HG03139 (cell line): ENCODE measurements at regions not wholly inside any gene's neighbourhood (a gene's known extent, or its start where the extent isn't known, plus 50 kb on each side); places are given as distances from the start of the nearest gene placed in this dataset.
"Not testable (repeated sequence)": the region's sequence is repeated elsewhere in the genome, so short reads cannot be mapped to it uniquely, and the experiment has no call there.

ENCODE experiments used
- ATAC-seq: cut with Tn5 transposase; IDR thresholded peaks from one replicate; pipeline ENCODE4 v1.9.1; 2021; ENCODE audit not compliant: unreplicated experiment

GRCh38 chr9:129439242-129439641 lies 181.7 kb downstream of the C9orf50 start:
- ATAC-seq, result no peak

DNA sequence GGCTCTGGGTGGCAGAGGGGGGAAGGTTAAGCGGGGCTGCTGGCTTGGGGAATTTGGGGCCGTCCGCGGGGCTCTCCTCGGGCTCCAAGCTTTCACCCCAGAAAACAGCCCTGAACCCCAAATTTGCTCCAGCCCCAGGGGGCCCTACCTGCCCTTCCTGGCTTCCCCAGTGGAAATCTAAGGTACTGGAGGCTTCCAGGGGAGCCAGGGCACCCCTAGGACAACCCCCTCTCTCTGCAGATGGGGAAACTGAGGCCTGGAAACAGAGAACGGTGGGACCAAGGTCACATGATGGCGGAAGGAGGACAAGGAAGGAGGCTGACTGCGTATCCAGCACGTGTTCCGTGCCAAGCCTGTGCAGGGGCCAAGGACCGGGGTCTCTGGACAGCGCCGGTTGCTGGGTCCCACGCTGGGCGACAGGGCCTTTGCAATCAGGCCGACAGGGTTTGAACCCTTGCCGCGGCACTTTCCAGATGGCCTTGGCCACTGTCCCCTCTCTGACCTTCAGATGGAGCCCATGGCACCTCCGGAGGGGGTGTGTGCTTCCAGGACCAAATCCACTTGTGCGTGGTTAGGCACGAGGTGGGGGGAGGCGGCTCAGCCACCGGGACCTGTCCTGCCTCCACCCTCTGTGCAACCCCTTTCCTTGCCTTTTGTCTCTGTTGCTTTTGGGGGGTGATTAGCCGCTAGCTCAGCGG lies 183.1 kb downstream of the C9orf50 start:
- ATAC-seq, result no peak

GRCh38 chr9:129436751-129437625 lies 183.9 kb downstream of the C9orf50 start:
- no peak for ATAC-seq

GRCh38 chr9:129435988-129436717 lies 184.7 kb downstream of the C9orf50 start:
- ATAC-seq, result no peak

DNA sequence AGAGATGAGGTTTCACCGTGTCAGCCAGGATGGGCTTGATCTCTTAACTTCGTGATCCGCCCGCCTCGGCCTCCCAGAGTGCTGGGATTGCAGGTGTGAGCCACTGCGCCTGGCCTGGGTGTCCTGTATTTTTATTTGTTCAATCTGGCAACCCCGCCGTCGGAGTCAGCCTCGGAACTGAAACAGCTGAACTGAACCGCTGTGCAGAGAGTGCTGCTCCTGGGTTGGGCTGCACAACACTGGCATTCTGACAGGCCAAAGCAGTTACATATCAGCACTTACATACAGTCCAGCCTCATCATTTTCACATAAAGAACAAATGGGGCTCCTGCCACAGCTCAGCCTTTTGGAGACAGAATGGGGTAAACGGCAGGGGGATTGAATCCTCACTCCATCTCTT lies 185.6 kb downstream of the C9orf50 start:
- no peak for ATAC-seq

DNA sequence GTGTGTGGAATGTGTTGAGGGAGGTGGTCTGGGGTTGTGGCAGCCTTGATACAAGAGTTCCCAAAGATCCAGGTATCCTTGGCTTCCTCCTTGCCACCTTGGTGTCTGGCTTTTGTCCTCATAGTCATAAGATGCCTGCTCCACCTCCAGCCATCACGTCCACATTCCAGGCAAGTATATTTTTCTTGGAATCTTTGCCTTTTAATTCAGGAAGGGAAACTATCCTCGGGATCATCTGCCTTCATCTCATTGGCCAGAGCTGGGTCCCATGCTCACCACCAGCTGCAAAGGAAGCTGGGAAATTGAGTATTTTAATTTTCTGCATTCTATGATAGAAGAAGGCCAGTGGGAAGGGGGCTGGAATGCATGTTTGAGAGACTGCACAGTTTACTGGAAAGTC lies 186.7 kb downstream of the C9orf50 start:
- ATAC-seq, result no peak

DNA sequence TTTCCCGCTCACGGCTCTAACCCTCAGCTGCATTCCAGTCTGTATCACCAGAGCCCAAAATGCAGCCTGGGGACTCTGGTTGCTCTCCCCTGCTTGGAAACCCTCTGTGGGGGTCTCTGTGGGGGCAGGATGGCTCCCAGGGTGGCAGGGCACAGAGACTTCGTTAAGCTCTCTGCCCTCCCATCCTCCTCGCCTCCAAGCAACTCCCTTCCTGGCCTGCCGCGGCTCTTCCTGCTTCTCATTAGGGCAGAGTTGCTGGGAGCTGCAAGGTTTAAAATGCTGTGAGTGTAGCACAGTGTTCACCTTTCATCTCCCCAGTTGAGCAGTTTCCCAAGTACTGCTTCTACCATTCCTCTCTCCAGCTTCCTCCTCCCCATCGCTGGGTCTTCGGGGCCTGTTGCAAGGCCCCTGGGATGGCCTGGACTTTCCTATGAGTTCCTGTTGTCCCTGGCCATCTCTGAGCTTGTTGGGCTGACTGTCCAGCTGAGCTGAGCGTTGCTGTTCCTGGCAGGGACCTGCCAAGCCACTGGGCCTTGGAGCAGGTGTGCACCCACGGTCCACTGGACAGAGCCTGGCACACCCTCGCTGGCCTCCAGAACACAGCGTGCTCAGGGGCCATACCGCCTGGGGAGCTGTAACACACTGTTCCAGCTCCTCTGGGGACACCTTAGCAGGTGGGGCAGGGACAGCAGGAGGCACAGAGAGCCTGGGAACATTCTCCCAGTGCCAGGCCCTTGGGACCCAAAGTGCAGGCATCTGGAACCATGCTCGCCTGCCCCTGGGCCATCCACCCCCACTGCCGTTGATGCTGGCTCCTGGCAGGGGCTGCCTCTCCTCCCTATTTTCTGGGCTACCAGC lies 188.4 kb downstream of the C9orf50 start:
- no peak for ATAC-seq

- ATAC-seq, result no peak
Observed at GRCh38 chr9:129430940-129431643, 189.8 kb downstream of the C9orf50 start.

- ATAC-seq, result no peak
Observed at GRCh38 chr9:129428864-129429577, 191.9 kb downstream of the C9orf50 start.

DNA sequence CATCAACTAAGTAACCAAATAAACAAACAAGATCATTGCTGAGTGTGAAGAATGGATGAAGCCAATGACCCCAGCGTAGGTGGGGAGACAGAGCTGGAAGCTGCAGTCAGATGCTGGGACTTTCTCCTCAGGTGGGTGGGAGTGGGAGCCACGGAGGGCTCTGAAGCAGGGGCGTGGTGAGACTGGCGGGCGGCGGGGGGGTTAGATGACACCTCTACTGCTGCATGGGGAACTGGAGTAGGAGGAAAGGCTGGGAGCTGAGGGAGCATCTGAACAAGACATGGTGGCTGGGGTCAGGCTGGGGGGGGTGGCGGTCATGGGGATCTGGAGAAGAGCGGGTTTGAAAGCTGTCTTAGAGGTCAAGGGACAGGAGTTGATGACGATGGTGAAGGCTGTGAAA lies 193.8 kb downstream of the C9orf50 start:
- no peak for ATAC-seq

DNA sequence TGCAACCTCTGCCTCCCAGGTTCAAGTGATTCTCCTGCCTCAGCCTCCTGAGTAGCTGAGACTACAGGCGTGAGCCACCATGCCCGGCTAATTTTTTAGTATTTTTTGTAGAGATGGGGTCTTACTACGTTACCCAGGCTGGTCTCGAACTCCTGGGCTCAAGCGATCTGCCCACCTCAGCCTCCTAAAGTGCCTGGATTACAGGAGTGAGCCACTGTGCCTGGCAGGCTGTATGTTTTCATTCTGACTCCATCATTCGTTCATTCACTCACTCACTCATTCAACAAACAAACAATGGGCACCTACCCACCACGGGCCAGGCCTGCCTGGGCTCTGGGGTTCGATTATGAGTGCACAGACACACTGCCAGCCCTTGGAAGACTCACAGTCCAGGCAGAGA lies 197.1 kb downstream of the C9orf50 start:
- ATAC-seq, result not testable (repeated sequence)

- no peak for ATAC-seq
Observed at GRCh38 chr9:129423216-129423615, 197.7 kb downstream of the C9orf50 start.

GRCh38 chr9:129422843-129423192 lies 198.1 kb downstream of the C9orf50 start:
- no peak for ATAC-seq

- ATAC-seq, result no peak
Observed at GRCh38 chr9:129422032-129422842, 198.7 kb downstream of the C9orf50 start.

DNA sequence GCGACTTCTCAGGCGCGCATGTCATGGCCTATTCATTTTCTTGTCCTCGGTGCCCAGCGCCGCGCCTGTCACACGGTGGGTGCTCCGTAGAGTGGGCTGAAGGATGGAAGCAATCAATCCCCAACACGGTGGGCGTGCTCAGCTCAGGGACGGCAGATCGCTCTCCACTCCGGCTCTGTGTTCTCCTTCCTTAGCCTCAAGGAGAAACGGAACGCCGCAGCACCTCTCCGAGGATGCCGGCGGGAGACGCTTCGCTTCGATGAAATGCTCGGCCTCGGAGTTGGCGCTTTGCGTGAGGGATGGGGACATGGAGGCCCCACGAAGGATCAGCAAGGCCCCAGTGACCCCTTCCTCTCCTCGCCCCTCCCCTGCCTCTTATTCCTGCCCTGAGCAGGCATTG lies 199.5 kb downstream of the C9orf50 start:
- no peak for ATAC-seq

DNA sequence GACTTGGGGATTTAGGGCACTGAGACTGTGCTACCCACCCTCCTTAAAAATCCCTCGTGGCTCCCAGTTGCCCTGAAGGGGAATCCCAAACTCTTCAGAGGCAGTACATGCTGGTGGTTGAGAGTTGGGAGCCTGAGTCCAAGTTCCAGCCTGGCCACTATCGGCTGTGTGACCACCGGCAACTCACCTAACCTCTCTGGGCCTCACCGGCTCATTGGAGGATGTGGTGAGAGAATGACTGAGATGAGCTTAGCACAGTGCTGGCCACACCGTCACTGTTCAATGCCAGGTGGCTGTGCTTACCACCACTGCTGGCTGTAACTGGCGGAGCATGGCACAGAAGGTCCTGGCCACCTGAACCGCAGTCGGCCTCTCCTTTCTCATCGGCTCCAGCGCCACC lies 200.2 kb downstream of the C9orf50 start:
- ATAC-seq, result no peak

DNA sequence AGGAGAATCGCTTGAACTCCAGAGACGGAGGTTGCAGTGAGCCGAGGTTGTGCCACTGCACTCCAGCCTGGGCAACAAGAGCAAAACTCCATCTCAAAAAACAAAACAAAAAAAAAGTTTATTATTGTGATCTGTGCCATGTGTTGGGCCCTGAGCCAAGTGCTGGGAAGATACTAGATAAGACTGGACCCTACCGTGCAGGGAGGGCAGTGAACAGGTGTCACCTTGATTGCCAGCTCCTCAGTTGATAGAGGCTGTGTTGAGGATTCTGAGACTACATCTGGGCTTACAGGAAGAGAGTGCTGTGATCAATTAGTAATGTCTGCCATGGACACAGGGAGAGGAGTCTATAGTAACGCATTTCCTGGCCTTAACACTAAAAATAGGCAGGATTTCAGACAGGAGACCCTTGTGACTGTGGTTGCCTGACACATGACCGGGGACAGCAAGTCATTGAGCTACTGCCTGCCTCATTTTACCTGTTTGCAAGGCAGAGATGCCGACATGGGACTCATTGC lies 201.5 kb downstream of the C9orf50 start:
- no peak for ATAC-seq

- ATAC-seq, result no peak
Observed at GRCh38 chr9:129418451-129418850, 202.4 kb downstream of the C9orf50 start.
